Activated CD8-positive, alpha-beta T cell treated with anti-CD3 and anti-CD28 coated beads, Interleukin-2, amount 10 ng/mL, durations not matched to agents 7 days and 5 days (primary cell): ENCODE measurements at regions not wholly inside any gene's neighbourhood (a gene's known extent, or its start where the extent isn't known, plus 50 kb on each side); places are given as distances from the start of the nearest gene placed in this dataset.
A peak's percentile ranks its signal among the peaks of the same experiment; 100 is the strongest.

Experiments used
- ATAC-seq: fragments of 150-1000 bp; cut with Tn5 transposase; one replicate; pipeline ENCODE4 v1.10.0; 2021; ENCODE audit warnings: moderate library complexity
- CTCF ChIA-PET: fragments of 350-600 bp; sonication (Branson Sonifier 250); formaldehyde crosslinking; loops from one replicate; lab custom pipeline; 2021; ENCODE audit warnings: antibody characterized with exemption; lab: Charles Lee
- POLR2A ChIA-PET: fragments of 350-600 bp; sonication (Branson Sonifier 250); formaldehyde crosslinking; loops from one replicate; lab custom pipeline; 2021; ENCODE audit warnings: antibody characterized with exemption; lab: Charles Lee
- DNase-seq: peaks from one replicate; pipeline ENCODE4 v3.0.0-alpha.2; 2020
- H3K27ac Mint-ChIP-seq: one replicate; pipeline ENCODE4 v1.8.0; 2021; ENCODE audit warnings: mild to moderate bottlenecking, mixed read lengths
- H3K27me3 Mint-ChIP-seq: one replicate; pipeline ENCODE4 v1.8.0; 2021; ENCODE audit warnings: low read depth, mixed read lengths
- H3K36me3 Mint-ChIP-seq: one replicate; pipeline ENCODE4 v1.8.0; 2021; ENCODE audit warnings: low read depth, mixed read lengths
- H3K4me1 Mint-ChIP-seq: one replicate; pipeline ENCODE4 v1.8.0; 2021; ENCODE audit warnings: low read depth, mixed read lengths
- H3K4me3 Mint-ChIP-seq: one replicate; pipeline ENCODE4 v1.8.0; 2021; ENCODE audit warnings: mild to moderate bottlenecking, mixed read lengths
- H3K9me3 Mint-ChIP-seq: one replicate; pipeline ENCODE4 v1.8.0; 2022; ENCODE audit warnings: mixed read lengths; ENCODE audit not compliant: insufficient read depth

DNA sequence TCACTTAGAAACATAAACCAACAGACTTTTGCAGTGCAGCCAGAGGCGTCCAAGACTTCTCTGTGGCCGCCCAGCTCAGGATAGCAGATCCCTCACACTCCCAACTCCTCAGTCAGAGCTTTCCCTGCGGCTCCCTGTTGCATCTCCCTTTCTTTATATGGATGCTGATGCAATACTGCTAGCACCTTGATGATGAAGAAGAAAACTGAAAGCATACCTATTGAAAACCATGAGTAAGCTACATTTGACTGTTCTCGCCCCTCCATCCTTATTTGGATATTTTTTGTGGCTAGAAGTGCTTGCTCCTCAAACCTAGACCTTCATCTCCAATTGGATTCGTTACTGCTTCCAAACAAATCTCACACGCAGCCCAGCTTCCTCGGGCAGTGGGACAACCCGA lies 57.3 kb upstream of the UBL3 start:
- Mint-ChIP-seq H3K4me3 (no peak overlapping the region), H3K27me3 (peaks cover 1% of the 10 kb centered on the region), H3K36me3 (no peaks in the 10 kb centered on the region), H3K9me3 (no peaks in the 10 kb centered on the region), H3K27ac (no peak overlapping the region), H3K4me1 (peaks cover 19% of the 10 kb centered on the region)
- DNase-seq (no peak), ATAC-seq (no peak)
- CTCF ChIA-PET, result interaction anchor here (1.2 to 1.6 kb wide), 4 partner anchors 14 to 207 kb away, joined by 3 to 18 read pairs (median 4); no protein-coding TSS in a partner anchor
- POLR2A ChIA-PET, result no interaction called here

DNA sequence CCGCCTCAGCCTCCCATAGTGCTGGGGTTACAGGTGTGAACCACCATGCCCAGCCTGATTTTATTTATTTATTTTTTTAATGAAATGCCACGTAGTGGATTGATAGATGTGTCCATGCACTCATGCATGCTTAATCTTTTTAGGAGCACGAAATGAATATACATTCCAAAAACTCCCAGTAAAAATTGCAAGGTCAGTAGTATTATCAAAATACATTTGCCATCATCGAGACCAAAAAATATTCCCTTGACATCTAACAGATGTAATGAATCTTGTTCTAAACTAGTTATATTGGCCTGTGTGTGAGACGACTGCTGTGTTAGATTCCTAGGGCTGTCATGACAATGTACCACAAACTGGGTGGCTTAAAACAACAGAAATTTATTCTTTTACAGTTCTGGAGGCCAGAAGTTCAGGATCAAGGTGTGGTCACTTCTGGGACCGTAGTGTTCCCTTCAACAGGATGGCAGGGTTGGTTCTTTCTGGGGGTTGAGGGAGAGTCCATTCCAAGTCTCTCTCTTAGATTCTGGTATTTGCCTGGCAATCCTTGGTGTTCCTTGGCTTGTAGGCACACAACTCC lies 56.1 kb upstream of the UBL3 start:
- Mint-ChIP-seq H3K9me3 (no peaks in the 10 kb centered on the region), H3K4me3 (no peak overlapping the region), H3K27me3 (no peaks in the 10 kb centered on the region), H3K36me3 (no peaks in the 10 kb centered on the region), H3K27ac (no peak overlapping the region), H3K4me1 (peaks cover 31% of the 10 kb centered on the region)
- ATAC-seq (no peak), DNase-seq (no peak)
- ChIA-PET CTCF (interaction anchor here (0.9 kb wide), 1 partner anchor 15 kb away, joined by 3 read pairs; no protein-coding TSS in a partner anchor), POLR2A (no interaction called here)

DNA sequence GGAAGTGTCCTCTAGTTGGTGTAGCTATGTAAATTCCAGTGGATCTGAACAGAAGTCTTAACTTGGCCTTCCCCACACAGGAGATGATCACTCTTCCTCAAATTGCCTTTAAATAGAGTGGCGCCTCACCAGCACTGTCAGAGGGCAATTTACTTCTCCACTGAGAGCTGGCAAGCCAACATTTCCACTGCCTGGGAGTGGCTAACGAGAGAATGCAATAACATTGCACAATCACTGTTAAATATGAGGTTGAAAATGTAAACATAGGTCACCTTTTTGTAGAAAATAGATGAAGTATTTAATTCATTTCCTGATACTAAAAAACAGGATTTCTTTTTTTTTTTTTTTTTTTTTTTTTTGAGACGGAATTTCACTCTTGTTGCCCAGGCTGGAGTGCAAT lies 55.4 kb upstream of the UBL3 start:
- ATAC-seq, result no peak
- Mint-ChIP-seq H3K27ac (no peak overlapping the region), H3K9me3 (peaks cover 2% of the 10 kb centered on the region), H3K4me3 (no peak overlapping the region), H3K27me3 (peaks cover 2% of the 10 kb centered on the region), H3K4me1 (peaks cover 31% of the 10 kb centered on the region), H3K36me3 (peaks cover 1% of the 10 kb centered on the region)
- no peak for DNase-seq
- POLR2A ChIA-PET, result no interaction called here
- CTCF ChIA-PET, result interaction anchor here (0.9 to 1.2 kb wide), 2 partner anchors 15 to 18 kb away, joined by 3 read pairs; no protein-coding TSS in a partner anchor

DNA sequence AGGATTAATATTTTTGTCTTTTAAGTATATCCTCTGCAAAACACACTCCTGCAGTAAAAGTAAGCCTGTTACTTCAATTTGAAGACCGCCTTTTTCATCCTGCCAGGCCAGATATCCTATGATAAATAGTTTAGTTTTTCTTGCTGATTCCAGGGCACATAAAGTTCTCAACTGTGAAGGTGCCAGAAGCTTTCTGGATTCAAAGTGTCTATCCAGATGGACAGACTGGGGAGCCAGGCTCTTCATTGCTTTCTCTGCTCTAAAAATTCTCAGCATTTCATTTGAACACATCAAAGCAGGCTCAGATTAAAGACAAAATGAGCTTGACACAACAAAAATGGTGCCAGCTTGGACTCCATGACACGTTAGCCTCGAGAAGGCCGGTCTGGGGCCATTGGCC lies 53.6 kb upstream of the UBL3 start:
- Mint-ChIP-seq H3K36me3 (peaks cover 2% of the 10 kb centered on the region), H3K27ac (no peak overlapping the region), H3K9me3 (peaks cover 4% of the 10 kb centered on the region), H3K4me3 (no peak overlapping the region), H3K4me1 (peaks cover 31% of the 10 kb centered on the region), H3K27me3 (peaks cover 14% of the 10 kb centered on the region)
- ChIA-PET POLR2A (no interaction called here), CTCF (interaction anchor here (3.2 kb wide), 1 partner anchor 20 kb away, joined by 15 read pairs; no protein-coding TSS in a partner anchor)
- DNase-seq, result no peak
- no peak for ATAC-seq

DNA sequence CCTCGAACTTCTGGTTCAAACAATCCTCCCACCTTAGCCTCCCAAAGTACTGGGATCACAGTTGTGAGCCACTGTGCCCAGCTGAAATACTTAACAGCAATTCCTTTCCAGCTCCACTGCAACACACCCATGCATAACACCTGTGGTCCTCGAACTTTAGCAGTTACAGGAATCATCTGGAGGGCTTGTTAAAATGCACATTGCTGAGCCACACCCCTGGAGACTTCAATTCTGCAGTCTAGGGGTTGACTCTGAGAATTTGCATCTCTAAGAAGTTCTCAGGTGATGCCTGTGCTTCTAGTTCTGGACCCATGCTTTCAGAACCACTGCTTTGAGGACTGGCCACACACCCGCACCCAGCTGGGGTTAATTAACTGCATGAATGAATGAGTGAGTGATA lies 53.1 kb upstream of the UBL3 start:
- H3K4me1 Mint-ChIP-seq, result peaks cover 29% of the 10 kb centered on the region
- peaks cover 16% of the 10 kb centered on the region for H3K27me3 Mint-ChIP-seq
- ATAC-seq (no peak), DNase-seq (no peak)
- CTCF ChIA-PET, result interaction anchor here (1.5 to 3.2 kb wide), 2 partner anchors 21 to 32 kb away, joined by 4 to 15 read pairs; no protein-coding TSS in a partner anchor
- no peak overlapping the region for H3K27ac Mint-ChIP-seq
- POLR2A ChIA-PET, result no interaction called here
- H3K9me3 Mint-ChIP-seq, result peaks cover 4% of the 10 kb centered on the region
- peaks cover 2% of the 10 kb centered on the region for H3K36me3 Mint-ChIP-seq
- no peak overlapping the region for H3K4me3 Mint-ChIP-seq

DNA sequence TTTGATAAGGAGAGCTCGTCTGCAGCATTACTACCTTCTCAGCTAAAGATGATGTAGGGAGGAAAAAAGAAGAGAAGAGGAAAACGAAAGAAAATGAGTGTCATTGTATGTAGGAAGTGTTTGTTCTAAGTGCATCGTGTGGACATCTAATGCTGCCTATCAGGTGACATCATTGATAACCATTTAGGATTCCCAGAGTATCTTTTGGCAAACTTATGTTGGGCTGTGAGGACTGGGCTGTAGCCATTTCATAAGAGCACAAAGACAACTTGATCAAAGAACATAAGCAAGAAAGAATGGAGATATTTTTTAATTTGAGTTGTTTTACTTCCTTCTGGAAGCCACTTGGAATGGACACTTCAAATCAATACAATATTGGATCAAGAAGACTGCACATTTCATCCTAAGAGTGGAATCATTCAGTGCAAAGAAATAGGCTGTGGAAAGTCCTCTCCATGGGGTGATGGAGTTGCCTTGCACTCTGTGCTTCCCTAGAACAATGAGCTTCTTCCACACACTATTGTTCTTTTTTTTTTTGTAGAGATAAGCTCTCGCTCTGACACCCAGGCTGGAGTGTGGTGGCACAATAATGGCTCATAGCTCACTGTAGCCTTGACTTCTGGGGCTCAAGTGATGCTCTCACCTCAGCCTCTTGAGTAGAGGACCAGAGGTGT lies 52.4 kb upstream of the UBL3 start:
- peaks cover 4% of the 10 kb centered on the region for H3K9me3 Mint-ChIP-seq
- H3K27ac Mint-ChIP-seq, result peak overlapping the region; percentile 67
- peaks cover 22% of the 10 kb centered on the region for H3K4me1 Mint-ChIP-seq
- H3K4me3 Mint-ChIP-seq, result peak overlapping the region; percentile 62
- ATAC-seq (no peak), DNase-seq (no peak)
- ChIA-PET CTCF (interaction anchor here (1.0 to 3.2 kb wide), 10 partner anchors 12 to 212 kb away, joined by 3 to 15 read pairs (median 4); no protein-coding TSS in a partner anchor), POLR2A (no interaction called here)
- peaks cover 16% of the 10 kb centered on the region for H3K27me3 Mint-ChIP-seq
- H3K36me3 Mint-ChIP-seq, result peaks cover 2% of the 10 kb centered on the region

DNA sequence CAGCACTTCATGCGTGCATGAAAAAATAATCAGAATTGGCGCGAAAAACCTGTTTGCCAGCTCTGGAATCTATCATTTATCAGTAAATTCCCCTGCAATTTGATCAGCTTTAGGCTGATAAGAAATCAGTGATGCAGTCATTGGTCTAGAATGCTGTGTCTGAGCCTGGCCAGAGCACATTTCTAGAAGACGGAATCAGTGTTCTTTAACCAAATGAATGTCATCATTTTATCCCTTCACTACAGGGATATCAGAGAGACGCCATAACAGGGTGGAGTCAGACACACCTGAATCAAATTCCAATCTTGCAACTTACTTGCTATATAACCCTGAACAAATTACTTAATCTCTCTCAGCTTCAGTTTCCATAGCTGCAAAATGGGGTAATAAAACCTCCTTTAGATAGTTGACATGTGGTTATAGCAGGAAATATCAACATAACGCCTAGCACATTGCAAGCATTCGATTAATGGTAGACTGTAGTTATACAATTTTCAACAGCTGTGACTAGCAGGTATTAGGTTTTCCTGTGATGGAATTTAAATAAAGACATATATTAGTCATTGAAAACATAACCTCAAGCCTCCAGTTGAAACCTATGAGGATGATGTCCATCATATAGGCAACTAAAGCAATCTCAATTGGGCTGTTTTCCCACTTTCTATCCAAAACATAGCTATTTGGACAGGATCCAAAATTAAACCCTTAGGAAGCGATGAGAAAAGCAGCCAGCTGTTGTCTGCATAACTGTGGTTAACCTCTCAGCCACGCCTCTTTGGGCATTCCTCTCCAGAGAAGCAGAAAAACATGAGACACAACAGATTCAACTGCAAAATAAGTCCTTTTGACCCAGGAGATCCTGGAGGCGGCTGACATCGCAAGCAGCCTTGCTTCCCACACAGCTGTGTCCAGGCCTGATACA lies 51.6 kb upstream of the UBL3 start:
- H3K4me3 Mint-ChIP-seq, result peak overlapping the region; percentile 62
- peak; percentile 35 for DNase-seq
- peaks cover 19% of the 10 kb centered on the region for H3K27me3 Mint-ChIP-seq
- H3K36me3 Mint-ChIP-seq, result peaks cover 2% of the 10 kb centered on the region
- POLR2A ChIA-PET, result no interaction called here
- no peak for ATAC-seq
- peaks cover 18% of the 10 kb centered on the region for H3K4me1 Mint-ChIP-seq
- peak overlapping the region; percentile 67 for H3K27ac Mint-ChIP-seq
- H3K9me3 Mint-ChIP-seq, result peaks cover 4% of the 10 kb centered on the region
- CTCF ChIA-PET, result interaction anchor here (0.8 to 3.2 kb wide), 12 partner anchors 11 to 213 kb away, joined by 3 to 15 read pairs (median 3); no protein-coding TSS in a partner anchor
